OCI-M2 (cell line): ENCODE measurements at regions not wholly inside any gene's neighbourhood (a gene's known extent, or its start where the extent isn't known, plus 50 kb on each side); places are given as distances from the start of the nearest gene placed in this dataset.
"Not testable (repeated sequence)": the region's sequence is repeated elsewhere in the genome, so short reads cannot be mapped to it uniquely, and the experiment has no call there.

Source experiments
- DNase-seq: peaks from one replicate; lab custom pipeline; 2025; ENCODE audit not compliant: unreplicated experiment; lab: John Stamatoyannopoulos, UW

- DNase-seq = no peak
Measured at GRCh38 chr2:144128130-144128746, 391.7 kb downstream of the ZEB2 start.

GRCh38 chr2:144127693-144128092, 392.2 kb downstream of the ZEB2 start:
- no peak for DNase-seq

GRCh38 chr2:144126302-144126701, 393.6 kb downstream of the ZEB2 start:
- no peak for DNase-seq

GRCh38 chr2:144125751-144126150, 394.2 kb downstream of the ZEB2 start:
- no peak for DNase-seq

- no peak for DNase-seq
Measured at GRCh38 chr2:144124882-144125281, 395.0 kb downstream of the ZEB2 start.

- no peak for DNase-seq
Measured at GRCh38 chr2:144120487-144120886, 399.4 kb downstream of the ZEB2 start.

GRCh38 chr2:144117086-144117485, 402.8 kb downstream of the ZEB2 start:
- DNase-seq = no peak

GRCh38 chr2:144115739-144116291, 404.1 kb downstream of the ZEB2 start:
- no peak for DNase-seq

GRCh38 chr2:144114760-144115159, 405.2 kb downstream of the ZEB2 start:
- DNase-seq = no peak

- no peak for DNase-seq
Measured at GRCh38 chr2:144111437-144111836, 408.5 kb downstream of the ZEB2 start.

- DNase-seq = not testable (repeated sequence)
Measured at GRCh38 chr2:144106104-144106503, 413.8 kb downstream of the ZEB2 start.

- DNase-seq = no peak
Measured at GRCh38 chr2:144102386-144102785, 417.5 kb downstream of the ZEB2 start.

- no peak for DNase-seq
Measured at GRCh38 chr2:144099780-144100377, 420.0 kb downstream of the ZEB2 start.

- DNase-seq = no peak
Measured at GRCh38 chr2:144099340-144099739, 420.6 kb downstream of the ZEB2 start.

- DNase-seq = no peak
Measured at GRCh38 chr2:144097440-144098225, 422.3 kb downstream of the ZEB2 start.

- DNase-seq = no peak
Measured at GRCh38 chr2:144096531-144096930, 423.4 kb downstream of the ZEB2 start.

GRCh38 chr2:144094408-144095151, 425.3 kb downstream of the ZEB2 start:
- DNase-seq = no peak

GRCh38 chr2:144091622-144092021, 428.3 kb downstream of the ZEB2 start:
- no peak for DNase-seq

- DNase-seq = no peak
Measured at GRCh38 chr2:144088863-144089262, 431.1 kb downstream of the ZEB2 start.

- DNase-seq = no peak
Measured at GRCh38 chr2:144086965-144087364, 433.0 kb downstream of the ZEB2 start.

GRCh38 chr2:144085016-144085415, 434.9 kb downstream of the ZEB2 start:
- no peak for DNase-seq
